ENCODE measurements at regions not wholly inside any gene's neighbourhood (a gene's known extent, or its start where the extent isn't known, plus 50 kb on each side); places are given as distances from the start of the nearest gene placed in this dataset.

DNA sequence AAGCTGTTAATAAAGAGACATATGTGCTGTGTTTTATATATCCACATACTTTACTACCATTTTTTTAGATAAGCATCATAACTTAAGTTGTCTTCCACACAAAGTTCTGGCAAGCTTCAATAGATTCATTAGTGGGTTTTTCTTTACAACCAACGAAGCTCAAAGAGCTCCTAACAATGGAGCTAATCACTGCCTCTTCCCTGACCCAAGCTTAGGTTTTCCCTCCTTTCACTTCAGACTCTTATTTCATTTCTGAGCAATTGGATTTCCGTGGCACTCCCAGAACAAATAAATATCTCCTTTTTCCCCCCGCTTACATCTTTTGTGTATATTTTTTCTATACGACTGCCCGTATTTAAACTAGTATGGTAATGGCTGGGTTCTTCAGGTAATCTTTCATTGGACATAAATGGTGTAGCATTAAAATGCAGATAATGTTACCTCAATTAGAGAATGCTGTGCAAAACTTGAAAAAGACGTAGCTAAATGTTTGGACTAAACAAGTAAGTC lies 275.5 kb upstream of the TMEM161B start:
- DNase-seq = no peak

DNA sequence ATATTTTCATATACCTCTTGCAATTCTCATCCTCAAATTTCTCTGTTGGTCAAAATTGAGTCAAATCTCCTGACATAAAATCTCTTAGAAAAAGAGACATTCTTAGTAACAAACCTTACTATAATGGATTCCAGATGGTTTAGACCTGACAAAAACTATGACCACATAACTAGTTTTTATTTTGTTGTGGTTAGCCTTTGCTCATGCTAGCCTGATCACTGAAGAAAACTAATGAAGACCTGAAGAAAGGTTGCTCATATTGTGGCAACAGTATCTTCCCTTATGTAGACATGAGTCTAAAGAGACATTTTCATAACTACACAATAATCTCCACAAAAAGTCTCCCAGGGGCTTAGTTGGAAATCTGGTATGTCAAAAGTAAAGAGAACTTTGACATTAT lies 274.1 kb upstream of the TMEM161B start:
- DNase-seq = no peak

DNA sequence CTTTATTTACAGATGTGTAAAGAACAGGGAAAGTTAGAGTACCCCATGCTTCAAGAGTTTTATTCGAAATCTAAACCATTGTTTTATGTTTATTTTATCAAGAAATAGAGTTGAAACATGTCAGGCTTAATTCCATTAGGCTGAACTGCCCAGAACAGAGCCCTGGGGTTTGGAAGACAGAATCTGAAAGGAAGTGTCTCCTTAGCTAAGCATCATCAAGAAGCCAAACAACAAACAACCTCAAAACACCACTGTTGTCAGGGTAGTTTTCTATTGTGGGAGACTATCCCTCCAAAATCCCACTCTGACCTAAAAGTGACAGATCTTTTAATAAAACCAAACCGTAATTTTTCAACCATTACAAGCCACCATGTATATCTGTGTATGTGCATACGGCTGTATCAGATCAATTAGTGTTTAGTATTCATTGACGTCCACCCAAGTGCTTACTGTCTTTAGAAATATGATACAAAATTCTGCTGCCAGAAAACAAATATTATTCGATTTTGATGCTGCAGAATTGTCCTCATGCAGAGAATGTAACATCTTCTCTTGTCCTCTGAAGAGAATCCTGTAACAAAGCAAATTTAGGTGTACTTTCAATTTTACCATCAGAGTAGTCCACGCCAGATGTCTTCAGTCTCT lies 271.9 kb upstream of the TMEM161B start:
- DNase-seq = no peak

DNA sequence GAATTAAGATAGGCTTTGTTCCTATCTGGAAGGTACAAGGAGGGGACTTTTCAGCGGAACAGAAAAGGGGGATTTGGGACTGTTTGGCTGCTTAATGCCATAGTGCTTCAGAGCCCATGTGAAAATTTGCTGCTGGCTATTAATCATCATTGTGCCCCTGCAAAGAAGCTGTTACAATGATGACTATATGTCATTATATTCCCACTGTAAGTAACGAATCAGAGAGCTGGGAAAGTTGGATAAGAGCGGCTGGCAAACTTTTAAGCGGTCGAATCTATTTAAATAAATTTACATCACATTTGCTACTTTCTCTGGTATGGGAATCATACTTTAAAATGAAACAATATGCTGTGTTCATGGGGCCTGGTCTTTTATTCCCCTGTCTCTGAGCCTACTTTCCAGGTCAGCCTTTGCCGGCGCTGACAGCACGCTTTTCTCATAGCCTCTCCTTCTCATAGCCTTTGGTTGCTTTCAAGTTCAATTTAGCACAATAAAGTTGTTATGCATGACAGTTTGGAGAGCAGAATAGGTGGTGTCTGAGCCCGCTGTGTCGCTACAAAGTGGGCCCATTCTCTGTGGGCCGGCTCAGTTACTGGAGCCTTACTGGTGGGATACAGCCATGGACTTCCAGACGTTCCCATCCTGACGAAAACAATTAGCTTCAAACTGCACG lies 271.2 kb upstream of the TMEM161B start:
- no peak for DNase-seq

DNA sequence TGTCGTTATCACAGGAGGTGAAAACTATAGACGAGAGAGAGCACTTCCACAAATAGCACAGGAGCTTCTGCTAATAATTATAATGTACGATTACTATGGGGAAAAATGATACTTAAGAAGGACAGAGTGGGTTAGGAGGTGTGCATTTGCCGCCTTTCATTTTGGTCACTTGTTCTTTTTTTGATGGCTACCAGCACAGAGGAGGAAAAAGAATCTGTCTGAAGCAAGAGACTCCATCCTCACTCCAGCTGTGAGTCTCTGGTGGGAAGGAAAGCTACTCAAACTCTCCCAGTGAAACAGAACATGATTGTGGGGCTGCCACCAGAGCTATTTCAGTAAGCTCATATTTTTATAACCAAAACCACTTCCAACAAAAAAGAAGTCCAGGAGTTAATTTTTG lies 270.4 kb upstream of the TMEM161B start:
- DNase-seq = no peak

DNA sequence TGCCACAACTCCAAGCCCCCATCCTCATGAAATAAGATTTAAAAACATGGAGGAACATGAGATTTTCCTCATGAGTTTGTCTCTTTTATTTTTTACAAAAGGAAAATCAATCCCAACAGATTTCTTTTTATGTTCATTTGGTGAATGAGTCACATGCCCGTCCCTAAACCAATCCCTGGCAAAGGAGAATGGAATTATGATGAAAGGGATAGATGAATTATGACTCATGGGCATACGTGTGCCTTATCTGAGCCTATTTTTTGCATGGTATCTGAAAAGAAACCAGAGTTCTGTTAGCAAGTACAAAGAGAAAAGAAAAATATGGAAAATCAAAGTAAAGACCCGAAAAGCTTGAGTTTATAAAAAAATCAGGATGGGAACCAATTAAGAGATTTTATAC lies 267.5 kb upstream of the TMEM161B start:
- no peak for DNase-seq

DNA sequence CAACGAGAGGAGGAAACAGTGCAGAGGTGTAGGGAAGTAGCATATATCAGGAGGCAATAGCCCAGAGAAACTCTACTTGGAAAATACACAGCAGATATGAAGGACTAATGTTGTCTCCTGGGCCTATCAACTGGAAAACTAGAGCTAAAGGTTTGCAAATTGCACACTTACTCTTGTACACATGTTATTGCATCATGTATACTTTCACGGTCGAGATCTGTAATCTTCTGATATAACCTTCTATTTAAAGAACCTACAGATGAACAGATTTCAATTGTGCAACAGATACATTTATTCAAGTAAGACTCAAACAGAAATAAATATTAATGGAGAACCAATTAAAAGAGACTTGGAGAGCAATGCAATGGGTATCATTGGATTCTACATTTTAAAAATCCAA lies 256.3 kb upstream of the TMEM161B start:
- DNase-seq = no peak

DNA sequence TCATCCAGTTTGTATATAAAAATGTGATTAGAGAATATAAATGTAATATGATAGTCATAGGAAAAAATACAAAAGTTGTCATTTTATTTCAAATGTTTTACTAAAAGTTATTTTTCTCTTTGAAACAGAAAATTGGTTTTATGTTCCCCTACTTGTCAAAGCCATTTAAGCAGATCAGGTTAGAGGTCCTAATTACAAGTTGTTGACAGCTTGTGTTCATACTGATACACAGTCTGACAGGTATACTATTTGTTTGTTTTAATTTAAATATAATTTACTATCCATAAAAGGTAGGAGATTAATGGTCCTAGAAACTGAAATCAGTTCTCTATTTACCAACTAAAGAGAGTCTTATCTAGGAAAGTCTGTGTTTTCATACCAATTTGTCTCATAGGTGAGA lies 250.4 kb upstream of the TMEM161B start:
- no peak for DNase-seq

DNA sequence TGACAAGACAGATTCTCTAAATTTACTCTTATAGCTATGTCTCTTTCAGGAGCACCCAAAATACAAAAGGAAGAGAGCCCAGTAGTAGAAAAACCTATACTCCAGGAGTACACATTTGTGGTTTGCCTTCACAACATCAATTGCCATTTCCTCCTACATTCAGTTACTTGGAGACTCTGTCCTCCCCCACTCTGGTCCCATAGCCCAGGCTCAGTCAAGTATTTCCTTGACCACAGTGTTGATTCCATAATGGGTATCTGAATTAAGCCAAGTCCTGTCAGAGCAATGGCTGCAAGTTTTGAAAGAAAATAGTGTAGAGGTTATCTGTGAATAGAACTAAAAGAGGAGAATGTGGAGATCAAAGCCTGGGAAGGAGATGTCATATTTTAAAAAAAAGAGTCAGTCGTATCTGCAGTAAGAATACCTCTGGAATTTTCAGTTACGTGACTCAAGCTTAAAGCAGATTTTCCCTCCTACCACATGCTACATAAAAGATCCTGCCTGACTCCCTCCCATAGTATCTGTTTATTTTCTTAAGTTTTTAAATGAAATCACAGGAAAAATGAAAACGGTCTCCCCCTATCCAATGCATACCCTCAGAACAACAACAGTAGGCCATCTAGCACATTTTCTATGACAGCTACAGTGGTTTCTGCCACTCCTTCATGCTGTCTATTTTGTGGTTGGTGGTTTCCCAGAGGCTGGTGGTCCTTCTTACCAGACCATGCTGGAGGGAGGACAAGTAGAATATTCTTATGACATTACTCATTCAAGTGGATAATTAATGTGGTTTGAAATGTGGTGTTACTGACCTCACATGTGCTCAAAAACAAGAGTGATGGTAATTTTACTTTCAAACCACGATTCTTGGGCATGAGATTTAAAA lies 249.7 kb upstream of the TMEM161B start:
- DNase-seq = no peak

DNA sequence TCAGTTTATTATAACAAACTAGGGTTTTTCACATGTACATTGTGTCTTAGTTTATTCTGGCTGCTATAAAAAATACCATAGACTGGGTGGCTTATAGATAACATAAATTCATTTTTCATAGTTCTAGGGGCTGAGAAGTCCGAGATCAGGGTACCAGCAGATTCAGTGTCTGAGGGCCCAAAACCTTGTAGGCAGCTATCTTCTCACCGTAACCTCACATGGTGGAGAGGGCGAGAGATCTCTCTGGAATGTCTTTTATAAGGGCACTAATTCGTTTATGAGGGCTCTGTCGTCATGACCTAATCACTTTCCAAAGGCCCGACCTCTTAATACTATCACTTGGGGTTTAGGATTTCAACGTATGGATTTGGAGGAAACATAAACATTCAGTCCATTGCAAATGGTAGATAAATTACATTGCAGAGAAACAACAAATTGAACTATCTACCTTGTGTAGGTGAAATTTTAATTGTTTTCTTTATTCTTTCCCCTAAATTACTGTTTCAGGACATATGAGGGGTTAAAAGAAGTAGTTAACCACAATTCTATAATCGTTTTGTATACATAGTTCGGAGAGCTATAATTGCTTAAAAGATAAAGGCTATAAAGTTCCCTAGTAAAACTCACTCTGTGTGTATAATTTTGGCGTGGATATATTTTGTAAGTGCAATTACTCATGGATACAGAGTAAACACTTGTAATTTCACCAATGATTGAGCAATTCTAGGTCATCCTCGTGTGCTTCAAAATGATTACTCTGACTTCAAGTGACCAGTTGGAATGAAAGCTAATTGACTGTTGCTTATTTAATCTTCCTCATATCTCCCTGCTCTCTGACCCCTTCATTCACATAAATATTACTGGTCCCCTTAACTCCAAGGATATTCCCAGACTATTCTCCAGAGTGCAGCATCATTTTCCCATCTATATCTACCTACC lies 247.5 kb upstream of the TMEM161B start:
- DNase-seq = no peak

DNA sequence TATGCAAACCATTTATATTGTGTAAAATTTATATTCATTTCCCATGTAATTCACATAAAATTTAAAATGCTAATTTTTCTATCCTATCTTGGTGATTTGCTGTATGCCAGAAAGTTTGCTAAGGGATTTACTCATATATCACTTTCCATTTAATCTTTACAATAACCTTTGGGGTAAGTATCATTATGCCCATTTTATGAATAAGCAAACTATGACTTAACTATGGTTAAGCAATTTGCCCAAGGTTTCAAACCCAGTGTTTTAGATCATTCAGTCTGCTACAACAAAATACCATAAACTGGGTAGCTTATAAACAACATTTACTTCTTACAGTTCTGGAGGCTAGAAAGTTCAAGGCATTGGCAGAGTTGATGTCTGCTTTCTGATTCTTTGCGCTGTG lies 246.4 kb upstream of the TMEM161B start:
- DNase-seq = no peak

DNA sequence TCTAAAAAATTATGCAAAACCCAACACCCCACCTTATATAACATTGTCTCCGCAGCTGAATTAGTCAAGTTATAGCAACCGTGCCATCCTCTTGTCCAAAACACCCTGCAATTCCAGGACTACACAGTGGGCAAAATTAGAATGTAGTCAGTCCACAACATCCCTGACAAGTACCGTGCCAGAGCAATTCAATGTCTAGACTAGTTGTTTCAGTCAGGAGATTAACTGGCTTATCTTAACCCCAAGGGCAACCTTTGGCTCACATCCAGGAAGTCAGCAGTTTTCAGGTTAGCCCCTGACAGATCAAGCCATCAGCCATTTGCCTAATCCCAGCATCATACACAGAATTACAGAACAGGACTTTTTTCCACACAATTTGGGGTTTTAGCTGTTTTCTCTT lies 240.8 kb upstream of the TMEM161B start:
- DNase-seq = no peak

DNA sequence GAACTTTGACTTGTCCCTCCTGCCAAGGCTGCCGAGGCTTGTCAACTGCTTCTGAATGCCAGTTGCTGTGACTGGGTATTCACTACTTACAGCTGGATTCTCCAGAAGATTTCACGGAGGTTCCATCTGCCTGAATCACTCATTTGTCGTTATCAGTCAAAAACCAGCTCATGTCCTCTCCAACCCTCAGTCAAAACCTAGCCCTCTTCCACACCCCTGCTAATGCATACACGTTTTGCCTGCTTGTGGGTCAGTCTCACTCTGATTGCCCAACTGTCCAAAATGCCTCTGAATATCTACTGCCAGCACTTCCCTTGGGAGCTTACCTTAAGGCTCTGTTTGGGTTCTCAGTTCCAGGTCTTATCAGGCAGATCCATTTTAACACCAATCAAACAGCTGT lies 238.6 kb upstream of the TMEM161B start:
- no peak for DNase-seq

DNA sequence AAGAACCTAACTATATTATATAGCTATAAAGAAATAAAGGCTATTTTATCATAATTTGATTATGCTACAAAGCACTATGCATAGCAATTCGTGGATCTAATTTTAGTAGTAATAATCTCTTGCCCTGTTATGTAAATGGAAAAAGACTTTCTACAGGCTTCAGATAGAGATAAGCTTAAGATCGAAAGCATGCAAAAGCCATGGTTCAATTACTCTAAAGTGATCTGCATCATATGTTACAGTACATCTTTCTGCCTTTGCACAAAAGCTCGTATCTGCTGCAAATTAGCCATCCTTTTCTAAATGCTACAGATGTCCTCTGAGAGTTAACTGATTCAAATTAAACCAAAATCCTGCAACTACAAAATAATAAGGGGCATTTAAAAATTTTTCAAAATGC lies 234.8 kb upstream of the TMEM161B start:
- no peak for DNase-seq

DNA sequence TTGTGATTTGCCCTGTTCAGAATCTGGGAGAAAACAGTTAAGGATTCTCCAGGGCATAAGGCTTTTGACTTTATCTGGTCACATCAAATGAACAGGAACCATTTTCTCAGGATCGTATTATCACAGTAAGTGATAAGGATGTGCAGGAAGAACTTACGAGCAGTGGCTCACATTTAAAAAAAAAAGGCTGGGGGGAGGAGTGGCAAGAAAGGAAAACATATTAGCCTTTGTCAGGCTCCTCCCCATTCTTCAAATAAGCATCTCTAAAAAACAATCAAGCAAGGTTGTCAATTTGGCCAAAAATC lies 234.3 kb upstream of the TMEM161B start:
- DNase-seq = no peak

DNA sequence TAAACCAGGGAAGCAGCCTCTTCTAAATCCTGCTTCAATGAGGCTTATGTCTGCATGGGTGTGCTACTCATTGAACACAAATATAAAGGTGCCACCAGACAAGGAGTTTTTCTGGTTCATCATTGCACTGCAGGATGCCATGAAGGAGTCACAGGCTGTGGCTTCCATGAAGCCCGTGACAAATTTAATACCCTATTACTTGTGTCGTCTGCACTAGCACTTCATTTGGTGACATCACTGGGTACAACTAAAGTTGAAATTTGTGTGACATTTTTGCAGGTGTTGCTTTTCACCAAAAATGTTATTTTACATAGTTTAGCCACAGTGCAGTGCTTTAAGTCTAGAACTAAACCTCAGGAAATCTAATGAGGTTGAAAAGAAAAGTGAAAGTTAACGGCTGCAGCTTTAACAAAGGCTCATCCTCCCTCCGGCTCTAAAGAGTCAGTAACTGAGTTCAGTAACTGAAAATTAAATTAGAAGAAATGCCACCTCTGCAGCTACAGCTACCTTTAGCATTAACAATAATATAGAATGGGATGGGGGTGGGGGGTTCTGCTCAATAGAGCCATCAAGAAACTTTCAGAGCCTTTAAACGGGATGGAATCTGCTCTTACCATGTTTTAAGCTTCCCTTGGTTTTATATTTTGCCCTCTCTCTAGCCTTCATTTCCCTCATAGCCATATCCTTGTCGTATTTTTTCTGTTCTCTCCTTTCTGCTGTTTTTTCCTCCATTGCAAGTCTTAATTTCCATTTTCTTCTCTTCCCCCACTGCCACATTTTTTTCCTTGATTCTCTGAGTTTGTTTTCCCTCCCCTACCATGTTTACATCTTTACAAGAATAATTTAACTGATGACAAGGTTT lies 233.8 kb upstream of the TMEM161B start:
- no peak for DNase-seq

DNA sequence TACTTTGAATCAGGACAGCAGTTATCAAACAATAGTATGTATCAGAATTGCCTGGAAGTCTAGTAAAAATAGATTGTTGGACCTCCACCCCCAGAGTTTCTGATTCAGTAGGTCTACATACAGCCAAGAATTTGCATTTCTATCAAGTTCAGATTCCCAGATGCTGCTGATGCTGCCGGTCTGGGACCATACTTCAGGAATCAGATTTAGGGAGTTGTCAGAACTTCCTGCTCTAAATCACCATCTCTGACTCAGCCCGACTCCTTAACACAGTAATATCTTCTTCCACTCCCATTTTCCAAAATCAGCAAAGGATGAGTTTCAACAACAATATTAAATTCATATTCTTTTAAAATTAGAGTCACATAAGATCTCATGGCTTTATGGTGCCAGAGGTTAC lies 227.2 kb upstream of the TMEM161B start:
- no peak for DNase-seq

DNA sequence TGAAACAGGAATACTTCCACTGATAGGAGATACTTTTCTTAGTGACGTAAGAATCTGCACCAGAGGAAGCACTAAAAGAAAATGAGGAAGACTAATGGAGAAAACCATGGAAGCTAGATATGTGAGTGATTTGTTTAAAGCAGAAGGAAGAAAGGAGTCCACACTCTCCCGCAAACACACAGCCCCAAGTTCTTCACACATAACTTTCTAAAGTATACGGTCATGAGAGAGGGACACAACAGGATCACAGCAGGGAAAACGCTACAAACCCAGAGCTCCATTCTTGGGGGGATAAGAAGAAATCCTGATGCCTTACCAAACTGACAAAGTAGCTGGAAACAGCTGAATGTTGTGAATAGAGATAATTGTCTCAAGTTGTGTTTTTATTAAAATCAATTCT lies 222.2 kb upstream of the TMEM161B start:
- DNase-seq = no peak

DNA sequence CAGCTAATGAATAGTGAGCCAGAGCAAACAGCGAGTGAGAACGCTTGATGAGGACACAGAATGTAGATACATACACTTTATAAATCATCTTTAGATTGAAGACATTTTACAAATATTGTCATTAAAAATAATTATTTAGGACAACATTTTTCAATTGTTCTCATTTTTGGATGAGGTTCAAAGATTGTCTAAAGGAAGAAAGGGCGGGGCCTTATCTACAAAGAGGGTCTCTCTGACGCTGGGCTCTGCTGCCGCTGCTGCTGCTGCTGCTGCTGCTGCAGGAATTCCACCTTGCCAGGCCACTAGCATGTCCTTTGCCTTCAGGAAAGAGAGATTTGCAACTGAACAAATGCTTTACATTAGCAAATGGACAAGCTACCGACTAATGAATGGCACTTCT lies 220.7 kb upstream of the TMEM161B start:
- DNase-seq = no peak

DNA sequence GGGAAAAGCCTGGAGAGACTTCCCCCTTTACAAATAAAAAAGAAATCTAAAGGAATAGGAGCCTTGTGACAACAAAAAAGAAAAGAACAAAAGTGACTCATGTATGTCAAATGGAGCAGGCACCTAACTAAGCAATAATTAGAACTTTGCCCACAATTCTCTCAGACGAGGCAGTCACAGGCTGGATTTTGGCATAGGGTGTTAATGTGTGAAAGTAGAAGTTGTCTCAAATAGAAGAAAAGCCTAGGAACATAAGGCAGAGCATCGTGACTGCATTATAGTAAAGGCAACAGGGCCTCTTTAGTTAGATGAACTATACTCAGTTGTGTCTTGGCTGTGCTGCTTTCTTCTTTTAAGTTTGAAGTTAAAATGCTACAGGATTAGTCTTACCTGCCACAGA lies 219.9 kb upstream of the TMEM161B start:
- no peak for DNase-seq

DNA sequence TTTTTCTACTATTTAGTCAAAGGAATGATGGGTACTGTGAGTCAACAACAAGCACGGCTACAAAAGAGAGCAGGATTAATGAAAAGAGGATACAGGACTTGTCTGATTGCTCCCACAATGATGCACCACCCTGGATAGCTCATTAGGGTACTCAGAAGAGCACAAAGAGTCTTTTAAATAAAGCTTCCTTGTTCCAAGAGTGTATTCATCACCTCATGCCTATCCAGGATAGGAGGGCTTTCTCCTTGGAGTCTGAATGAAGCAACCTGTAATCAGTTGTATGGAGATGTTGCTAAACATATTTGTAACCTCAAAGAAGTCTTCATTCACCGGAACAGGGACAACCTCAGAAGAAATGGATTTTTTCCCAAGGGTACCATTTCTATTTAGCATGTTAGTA lies 219.5 kb upstream of the TMEM161B start:
- DNase-seq = no peak
